ENCODE measurements at regions not wholly inside any gene's neighbourhood (a gene's known extent, or its start where the extent isn't known, plus 50 kb on each side); places are given as distances from the start of the nearest gene placed in this dataset.

DNA sequence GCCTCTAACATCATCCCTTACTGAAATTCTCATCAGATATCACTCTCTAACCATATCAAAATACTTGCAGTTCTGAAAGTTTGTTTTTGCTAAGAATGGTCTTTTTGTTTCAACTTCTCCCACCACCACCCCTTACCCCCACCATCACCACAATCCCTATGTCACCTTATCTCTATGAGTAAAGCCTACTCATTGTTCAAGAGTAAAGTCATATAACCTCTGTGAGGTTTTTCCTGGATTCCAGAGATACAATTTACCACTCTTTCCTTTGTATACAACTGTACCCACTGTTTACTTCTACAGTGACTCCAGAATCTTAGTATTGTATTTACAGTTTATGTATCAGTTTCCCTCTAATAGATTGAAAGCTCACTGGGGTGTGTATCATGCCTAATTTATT lies 158.0 kb upstream of the PCDH10 start:
- TF ChIP-seq, protein P1, sequence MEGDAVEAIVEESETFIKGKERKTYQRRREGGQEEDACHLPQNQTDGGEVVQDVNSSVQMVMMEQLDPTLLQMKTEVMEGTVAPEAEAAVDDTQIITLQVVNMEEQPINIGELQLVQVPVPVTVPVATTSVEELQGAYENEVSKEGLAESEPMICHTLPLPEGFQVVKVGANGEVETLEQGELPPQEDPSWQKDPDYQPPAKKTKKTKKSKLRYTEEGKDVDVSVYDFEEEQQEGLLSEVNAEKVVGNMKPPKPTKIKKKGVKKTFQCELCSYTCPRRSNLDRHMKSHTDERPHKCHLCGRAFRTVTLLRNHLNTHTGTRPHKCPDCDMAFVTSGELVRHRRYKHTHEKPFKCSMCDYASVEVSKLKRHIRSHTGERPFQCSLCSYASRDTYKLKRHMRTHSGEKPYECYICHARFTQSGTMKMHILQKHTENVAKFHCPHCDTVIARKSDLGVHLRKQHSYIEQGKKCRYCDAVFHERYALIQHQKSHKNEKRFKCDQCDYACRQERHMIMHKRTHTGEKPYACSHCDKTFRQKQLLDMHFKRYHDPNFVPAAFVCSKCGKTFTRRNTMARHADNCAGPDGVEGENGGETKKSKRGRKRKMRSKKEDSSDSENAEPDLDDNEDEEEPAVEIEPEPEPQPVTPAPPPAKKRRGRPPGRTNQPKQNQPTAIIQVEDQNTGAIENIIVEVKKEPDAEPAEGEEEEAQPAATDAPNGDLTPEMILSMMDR (IDR thresholded peaks at IDR 0.05; ENCODE audit: insufficient read depth, low read length, poor library complexity, severe bottlenecking): no peak
- no peak for TF ChIP-seq EZH2phosphoT487 (conservative IDR thresholded peaks at IDR 0.05; ENCODE audit: low read length)
- no peak overlapping the region for H3K4me3 ChIP-seq (ENCODE audit: insufficient read depth, low read length, poor library complexity, severe bottlenecking)
- no peaks in the 10 kb centered on the region for H3K9me3 ChIP-seq (ENCODE audit: insufficient read depth, low read length)
- no peaks in the 10 kb centered on the region for H3K9me2 ChIP-seq (replicated peaks; ENCODE audit: insufficient read depth, low read length)
- no peak overlapping the region for H3K27ac ChIP-seq (ENCODE audit: low read depth, low read length)
- H3K79me2 ChIP-seq (ENCODE audit: insufficient read depth, low read length): no peaks in the 10 kb centered on the region
- no peak overlapping the region for H3K4me2 ChIP-seq (ENCODE audit: low read depth, low read length, poor library complexity, severe bottlenecking)
- H3K27me3 ChIP-seq (ENCODE audit: low read length): no peaks in the 10 kb centered on the region
- no peaks in the 10 kb centered on the region for H4K20me1 ChIP-seq (ENCODE audit: low read depth, low read length)
- H3F3A ChIP-seq (ENCODE audit: insufficient read depth): no peaks in the 10 kb centered on the region
- no peak overlapping the region for H2AFZ ChIP-seq (ENCODE audit: low read depth, low read length, severe bottlenecking)
- no peaks in the 10 kb centered on the region for H3K36me3 ChIP-seq (ENCODE audit: low read length)
- H3K9ac ChIP-seq (ENCODE audit: low read length): no peak overlapping the region

DNA sequence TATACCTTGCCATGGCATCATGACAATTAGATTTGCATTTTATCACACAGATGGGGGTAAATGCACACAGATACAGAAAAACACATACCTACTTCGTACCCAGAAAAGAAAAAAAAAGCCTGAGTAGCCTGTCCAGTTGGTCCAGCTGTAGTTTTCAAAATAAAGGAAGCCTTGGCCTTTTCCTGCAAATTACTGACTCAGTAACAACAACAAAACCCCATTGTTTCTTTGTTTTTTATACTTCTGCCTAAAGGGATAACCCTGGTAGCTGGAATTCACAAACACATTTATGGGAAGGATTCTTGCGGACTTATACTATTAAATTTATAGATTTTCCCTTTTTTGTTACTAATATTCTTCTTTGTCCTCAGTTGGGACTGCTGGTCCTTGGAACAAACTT lies 156.4 kb upstream of the PCDH10 start:
- Histone ChIP-seq H3K27ac (ENCODE audit: low read depth, low read length) (no peak overlapping the region), H4K20me1 (ENCODE audit: low read depth, low read length) (no peaks in the 10 kb centered on the region), H2AFZ (ENCODE audit: low read depth, low read length, severe bottlenecking) (no peak overlapping the region), H3K9ac (ENCODE audit: low read length) (no peak overlapping the region), H3K27me3 (ENCODE audit: low read length) (no peaks in the 10 kb centered on the region), H3K9me3 (ENCODE audit: insufficient read depth, low read length) (no peaks in the 10 kb centered on the region), H3K4me2 (ENCODE audit: low read depth, low read length, poor library complexity, severe bottlenecking) (no peak overlapping the region), H3F3A (ENCODE audit: insufficient read depth) (no peaks in the 10 kb centered on the region), H3K9me2 (replicated peaks; ENCODE audit: insufficient read depth, low read length) (no peaks in the 10 kb centered on the region), H3K79me2 (ENCODE audit: insufficient read depth, low read length) (no peaks in the 10 kb centered on the region), H3K36me3 (ENCODE audit: low read length) (no peaks in the 10 kb centered on the region), H3K4me3 (ENCODE audit: insufficient read depth, low read length, poor library complexity, severe bottlenecking) (no peak overlapping the region)
- no peak for TF ChIP-seq EZH2phosphoT487 (conservative IDR thresholded peaks at IDR 0.05; ENCODE audit: low read length)
- TF ChIP-seq, protein P1 (IDR thresholded peaks at IDR 0.05; ENCODE audit: insufficient read depth, low read length, poor library complexity, severe bottlenecking): no peak

DNA sequence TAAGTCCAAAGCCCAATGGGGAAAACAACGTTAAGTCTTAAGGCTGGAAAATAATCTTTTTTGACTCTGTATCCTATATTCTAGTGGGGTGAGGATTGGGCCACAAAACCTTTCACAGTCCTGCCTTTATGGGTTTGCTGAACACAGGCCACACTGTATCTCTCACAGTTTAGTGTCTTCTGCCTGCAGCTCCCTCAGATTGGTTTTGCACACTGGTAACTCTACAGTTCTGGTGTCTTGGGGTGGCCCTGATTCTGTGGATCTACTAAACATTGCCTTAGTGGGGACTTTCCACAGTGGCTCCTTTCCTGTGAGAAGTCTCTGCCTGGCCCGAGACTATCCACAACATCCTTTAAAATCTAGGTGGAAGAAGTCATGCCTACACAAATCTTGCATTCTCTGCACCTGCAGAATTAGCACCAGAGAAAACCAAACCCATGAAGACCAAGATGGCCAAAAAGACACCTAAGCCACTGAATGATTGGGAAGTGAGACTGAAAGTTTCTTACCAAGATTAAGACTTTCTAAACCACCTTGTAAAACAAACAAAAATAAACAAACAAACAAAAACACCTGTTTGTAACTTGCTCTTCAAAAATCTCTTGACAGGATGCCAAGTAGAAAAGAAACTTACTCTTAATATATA lies 150.4 kb upstream of the PCDH10 start:
- Histone ChIP-seq H3K9ac (ENCODE audit: low read length) (no peak overlapping the region), H3F3A (ENCODE audit: insufficient read depth) (no peaks in the 10 kb centered on the region), H2AFZ (ENCODE audit: low read depth, low read length, severe bottlenecking) (no peak overlapping the region), H3K9me2 (replicated peaks; ENCODE audit: insufficient read depth, low read length) (no peaks in the 10 kb centered on the region), H3K4me2 (ENCODE audit: low read depth, low read length, poor library complexity, severe bottlenecking) (no peak overlapping the region), H3K9me3 (ENCODE audit: insufficient read depth, low read length) (no peaks in the 10 kb centered on the region), H3K36me3 (ENCODE audit: low read length) (no peaks in the 10 kb centered on the region), H3K4me3 (ENCODE audit: insufficient read depth, low read length, poor library complexity, severe bottlenecking) (no peak overlapping the region), H3K79me2 (ENCODE audit: insufficient read depth, low read length) (no peaks in the 10 kb centered on the region), H3K27me3 (ENCODE audit: low read length) (no peaks in the 10 kb centered on the region), H3K27ac (ENCODE audit: low read depth, low read length) (no peak overlapping the region), H4K20me1 (ENCODE audit: low read depth, low read length) (no peaks in the 10 kb centered on the region)
- TF ChIP-seq EZH2phosphoT487 (conservative IDR thresholded peaks at IDR 0.05; ENCODE audit: low read length): no peak
- TF ChIP-seq, protein P1 (IDR thresholded peaks at IDR 0.05; ENCODE audit: insufficient read depth, low read length, poor library complexity, severe bottlenecking): no peak

Data from SU-DHL-6 (cell line).